HG03558 (cell line): ENCODE measurements at regions not wholly inside any gene's neighbourhood (a gene's known extent, or its start where the extent isn't known, plus 50 kb on each side); places are given as distances from the start of the nearest gene placed in this dataset.
"Not testable (repeated sequence)": the region's sequence is repeated elsewhere in the genome, so short reads cannot be mapped to it uniquely, and the experiment has no call there.

Experiments
- ATAC-seq: cut with Tn5 transposase; IDR thresholded peaks from one replicate; pipeline ENCODE4 v1.9.1; 2021; ENCODE audit warnings: moderate number of reproducible peaks; ENCODE audit not compliant: unreplicated experiment; ENCODE audit errors: extremely low read depth

GRCh38 chr14:101616202-101616601 is 54.9 kb downstream of the DIO3 start:
- ATAC-seq: no peak

GRCh38 chr14:101619484-101619883 is 58.2 kb downstream of the DIO3 start:
- ATAC-seq: no peak

GRCh38 chr14:101620031-101620788 is 58.9 kb downstream of the DIO3 start:
- no peak for ATAC-seq

DNA sequence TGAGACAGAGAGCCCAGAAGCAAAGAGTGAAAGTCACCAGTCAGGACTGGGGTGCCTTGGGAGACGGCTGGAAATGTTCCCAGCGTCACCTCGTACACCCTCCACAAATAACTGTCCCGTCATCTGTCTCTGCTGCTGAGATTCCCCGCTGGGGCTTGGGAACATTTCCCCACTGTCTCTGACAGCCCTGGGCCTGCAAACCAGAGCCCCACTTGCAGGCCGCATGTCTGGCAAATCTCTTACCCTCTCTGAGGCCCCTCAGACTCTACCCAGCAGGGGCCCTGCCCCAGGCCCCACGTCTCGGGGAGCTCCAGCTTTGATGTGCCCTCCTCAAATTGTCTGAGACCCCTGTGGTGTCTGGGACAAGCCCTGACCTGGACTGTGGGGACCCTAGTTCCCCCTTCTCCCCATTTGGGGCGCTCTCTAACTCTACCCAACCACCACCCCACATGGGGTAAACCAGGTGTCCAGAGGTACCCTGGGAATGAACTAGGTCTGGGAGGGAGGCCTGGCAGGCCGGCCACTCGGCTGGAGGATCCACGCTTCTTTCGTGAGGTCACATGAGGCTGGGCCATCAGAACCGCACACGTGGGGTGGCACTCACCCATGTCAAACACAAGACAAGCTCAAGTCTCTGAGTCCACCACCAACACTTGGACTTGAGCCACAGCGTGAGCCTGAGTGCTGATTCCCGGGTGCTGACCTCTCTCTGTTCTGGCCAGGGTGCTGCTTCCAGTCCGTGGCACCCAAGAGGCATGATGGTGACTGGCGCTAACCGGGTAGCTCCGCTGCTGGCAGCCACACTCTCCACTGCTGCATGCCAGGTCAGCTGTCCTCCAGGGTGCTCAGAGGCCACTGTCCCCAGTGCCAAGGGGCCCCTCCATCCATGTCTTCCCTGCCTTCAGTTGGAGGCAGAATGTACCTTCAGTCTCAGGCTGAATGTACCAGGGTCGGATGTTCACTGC is 59.8 kb downstream of the DIO3 start:
- no peak for ATAC-seq

GRCh38 chr14:101622251-101623076 is 61.2 kb downstream of the DIO3 start:
- no peak for ATAC-seq

GRCh38 chr14:101623077-101623372 is 61.7 kb downstream of the DIO3 start:
- no peak for ATAC-seq

- no peak for ATAC-seq
These were observed 62.6 kb downstream of the DIO3 start for GRCh38 chr14:101623685-101624444.

DNA sequence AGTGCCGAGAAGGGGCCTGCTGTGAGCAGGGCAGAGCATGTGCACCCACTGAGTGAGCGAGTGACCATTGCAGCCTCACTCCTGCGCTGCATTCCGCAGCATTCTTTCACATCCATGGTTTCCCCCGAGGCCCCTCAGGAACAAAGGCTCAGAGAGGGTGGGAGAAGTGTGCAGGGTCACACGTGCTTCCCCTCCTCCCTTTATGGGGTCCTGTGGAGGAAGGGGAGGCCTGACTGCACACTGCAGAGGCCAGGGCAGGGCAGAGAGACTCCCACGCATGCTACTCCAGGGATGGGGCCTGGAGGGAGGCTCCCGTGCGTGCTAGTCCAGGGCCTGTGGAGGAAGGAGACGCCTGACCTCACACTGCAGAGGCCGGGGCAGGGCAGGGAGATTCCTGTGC is 63.2 kb downstream of the DIO3 start:
- no peak for ATAC-seq

DNA sequence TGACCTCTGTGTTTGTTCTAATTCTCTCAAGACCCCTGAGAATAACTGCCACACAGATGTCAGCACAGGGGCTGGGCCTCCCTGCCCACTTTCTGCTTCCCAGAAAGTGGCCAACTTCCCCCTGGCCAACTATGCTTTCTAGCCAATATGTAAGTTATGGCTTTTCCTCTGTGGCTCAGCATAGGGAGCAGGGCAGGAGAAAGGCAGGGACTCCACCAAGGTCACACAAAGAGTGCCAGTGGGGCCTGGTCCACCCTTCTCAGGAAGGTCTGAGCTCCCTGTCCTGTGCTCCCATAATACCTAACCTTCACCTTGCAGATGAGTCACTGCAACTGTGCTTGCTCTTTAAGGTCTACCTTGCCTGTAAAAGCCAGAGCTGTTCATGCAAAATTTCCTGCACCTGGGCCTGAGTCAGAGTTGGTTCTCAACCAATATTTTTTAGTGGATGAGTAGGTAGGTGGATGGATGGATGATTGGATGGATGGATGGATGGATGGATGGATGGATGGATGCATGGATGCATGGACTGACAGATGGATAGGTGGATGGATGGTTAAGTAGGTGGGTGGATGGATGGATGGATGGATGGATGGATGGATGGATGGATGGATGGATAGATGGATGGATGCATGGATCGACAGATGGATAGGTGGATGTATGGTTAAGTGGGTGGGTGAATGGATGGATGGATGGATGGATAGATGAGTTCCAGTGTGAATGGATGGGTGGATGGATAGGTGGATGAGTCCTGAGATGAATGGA is 64.2 kb downstream of the DIO3 start:
- no peak for ATAC-seq

- ATAC-seq: no peak
These were observed 65.0 kb downstream of the DIO3 start for GRCh38 chr14:101626331-101626730.

DNA sequence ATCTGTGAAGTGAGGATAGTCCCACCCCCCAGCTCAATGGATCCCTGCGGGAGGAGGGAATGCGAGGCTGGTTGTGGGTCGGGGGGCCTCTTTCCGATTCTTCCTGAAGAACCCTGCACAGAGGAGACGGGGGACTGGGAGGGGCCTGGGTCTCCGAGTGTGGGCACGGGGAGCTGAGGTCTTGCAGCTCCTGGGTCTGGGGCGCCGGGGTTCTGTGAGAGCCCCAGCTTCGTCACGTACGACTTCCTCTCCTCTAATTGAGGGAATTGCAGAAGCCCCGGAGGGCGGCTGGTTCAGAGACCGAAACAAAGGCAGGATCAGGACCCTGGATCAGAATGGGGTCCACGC is 66.6 kb downstream of the DIO3 start:
- ATAC-seq: no peak

DNA sequence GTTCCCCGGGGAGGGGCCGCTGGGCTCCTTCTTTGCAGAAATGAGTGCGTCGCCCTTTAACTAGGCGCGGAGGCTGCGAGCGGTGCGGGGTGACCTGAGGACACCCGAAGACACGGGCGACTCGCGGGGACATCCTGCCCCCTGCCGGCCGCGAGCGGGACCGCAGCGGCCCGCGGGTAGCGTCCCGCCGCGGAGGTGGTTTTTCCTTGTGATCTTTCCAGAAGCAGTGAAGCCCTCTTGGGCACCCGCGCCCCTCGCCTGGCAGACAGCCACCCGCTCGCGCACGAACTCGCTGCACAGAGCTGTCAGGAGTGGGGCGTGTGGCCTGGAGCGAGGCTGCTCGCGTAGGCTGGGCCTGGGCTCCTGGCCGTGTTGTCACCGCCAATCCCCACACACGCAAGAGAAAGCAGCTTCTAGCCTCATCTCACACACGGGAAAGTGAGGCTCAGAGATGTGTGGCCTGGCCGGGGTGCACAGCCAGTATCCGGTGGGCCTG is 67.2 kb downstream of the DIO3 start:
- ATAC-seq: no peak

DNA sequence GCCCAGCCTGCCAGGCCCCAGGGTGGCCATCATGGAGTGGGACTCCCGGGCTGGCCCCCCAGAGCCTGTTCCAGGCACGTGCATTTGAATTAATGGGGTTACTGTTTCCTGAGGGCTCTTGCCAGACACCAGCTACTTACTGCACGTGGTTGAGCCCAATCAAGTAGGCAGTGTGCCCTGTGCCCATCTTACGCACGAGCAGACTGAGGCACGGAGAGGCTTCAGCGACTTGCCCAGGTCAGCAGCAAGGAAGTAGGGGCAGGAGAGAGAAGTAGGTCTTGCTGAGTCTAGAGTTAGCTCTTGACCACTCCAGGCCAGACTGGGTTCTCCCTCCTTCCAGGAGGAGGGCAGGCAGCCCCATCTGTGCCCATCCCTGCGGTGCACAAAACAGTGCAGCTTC is 67.7 kb downstream of the DIO3 start:
- no peak for ATAC-seq

- no peak for ATAC-seq
These were observed 69.0 kb downstream of the DIO3 start for GRCh38 chr14:101630056-101630965.

DNA sequence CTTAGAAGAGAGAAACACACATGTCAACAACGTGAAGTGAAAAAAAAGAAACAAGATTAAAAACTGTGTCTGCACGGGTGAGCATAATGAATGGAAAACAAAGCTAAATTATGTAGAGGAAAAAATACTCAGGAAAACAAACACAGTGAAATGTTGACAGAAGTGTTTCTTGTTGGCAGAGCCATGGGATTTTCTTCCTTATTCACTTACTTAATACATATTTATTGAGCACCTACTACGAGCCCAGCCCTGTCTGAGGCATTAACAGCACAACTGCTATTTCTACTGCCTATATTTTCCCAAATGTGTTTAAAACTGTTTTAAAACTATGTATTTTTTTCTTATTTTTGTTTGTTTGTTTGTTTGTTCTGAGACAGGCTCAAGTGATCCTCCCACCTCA is 69.9 kb downstream of the DIO3 start:
- ATAC-seq: no peak

DNA sequence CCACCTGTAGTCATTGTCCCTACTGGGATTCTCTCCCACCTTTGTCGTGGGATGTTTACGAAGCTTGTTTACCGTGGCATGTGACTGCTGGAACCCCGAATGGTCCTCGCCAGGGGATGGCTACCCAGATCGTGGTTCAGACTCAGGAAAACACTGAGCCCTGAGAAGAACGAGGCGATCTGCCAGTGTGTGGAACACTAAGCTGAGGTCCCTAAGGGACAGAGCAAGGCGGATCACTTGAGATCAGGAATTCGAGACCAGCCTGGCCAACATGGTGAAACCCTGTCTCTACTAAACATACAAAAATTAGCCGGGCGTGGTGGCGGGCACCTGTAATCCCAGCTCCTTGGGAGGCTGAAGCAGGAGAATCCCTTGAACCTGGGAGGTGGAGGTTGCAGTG is 70.7 kb downstream of the DIO3 start:
- not testable (repeated sequence) for ATAC-seq

DNA sequence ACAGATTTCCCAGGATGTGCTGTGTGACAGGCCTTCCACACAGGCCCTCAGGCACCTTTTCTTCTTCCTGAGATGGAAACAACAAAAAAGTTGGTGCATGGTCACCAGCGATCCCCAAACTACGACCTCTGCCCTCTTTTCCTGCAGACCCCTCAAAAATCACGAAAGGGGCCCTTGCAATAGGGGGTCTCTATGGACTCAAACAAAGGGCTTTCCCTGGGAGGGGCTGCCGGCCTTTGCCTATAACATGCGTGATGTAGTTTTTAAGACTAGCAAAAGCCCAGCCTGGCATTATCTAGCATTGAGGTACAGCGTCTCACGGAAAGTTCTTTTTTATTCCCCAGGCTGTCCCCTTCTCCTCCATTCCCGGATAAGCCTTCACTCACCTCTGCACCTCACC is 71.2 kb downstream of the DIO3 start:
- no peak for ATAC-seq

DNA sequence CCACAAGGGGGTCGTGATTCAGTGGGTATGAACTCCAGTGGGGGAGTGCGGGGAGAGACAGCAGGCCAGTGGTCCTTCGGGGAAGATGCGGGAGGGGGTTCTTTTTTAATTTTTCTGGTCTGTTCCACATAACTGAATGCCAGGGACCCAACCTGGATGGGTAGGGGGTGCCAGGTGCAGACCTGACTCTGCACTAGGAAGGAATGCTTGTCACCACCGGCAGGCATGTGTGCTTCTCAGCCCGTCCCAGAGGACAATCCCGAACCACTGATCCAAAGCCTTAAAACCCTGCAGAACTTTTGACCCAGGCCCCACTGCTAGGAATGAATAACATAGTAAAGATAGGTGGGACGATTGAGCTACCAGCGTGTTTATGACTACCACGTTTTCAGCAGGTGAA is 72.0 kb downstream of the DIO3 start:
- ATAC-seq: no peak
